Mesothelial cell of epicardium (in vitro differentiated cells): ENCODE measurements at regions not wholly inside any gene's neighbourhood (a gene's known extent, or its start where the extent isn't known, plus 50 kb on each side); places are given as distances from the start of the nearest gene placed in this dataset.
"Not testable (repeated sequence)": the region's sequence is repeated elsewhere in the genome, so short reads cannot be mapped to it uniquely, and the experiment has no call there.

Experiments used
- DNase-seq, 2 experiments: peaks; one replicate each; pipeline ENCODE4 v3.0.0; 2021; ENCODE audit warnings: low spot score in 2 of 2; ENCODE audit not compliant: unreplicated experiment in 2 of 2
- H3K27ac Mint-ChIP-seq: 2 replicates; pipeline ENCODE4 v1.8.0; 2021; ENCODE audit warnings: mixed read lengths
- H3K27me3 Mint-ChIP-seq: 2 replicates; pipeline ENCODE4 v1.8.0; 2021; ENCODE audit warnings: low read depth, mixed read lengths
- H3K36me3 Mint-ChIP-seq: 2 replicates; pipeline ENCODE4 v1.8.0; 2021; ENCODE audit warnings: mixed read lengths
- H3K4me1 Mint-ChIP-seq: 2 replicates; pipeline ENCODE4 v1.8.0; 2021; ENCODE audit warnings: mixed read lengths
- H3K4me3 Mint-ChIP-seq: 2 replicates; pipeline ENCODE4 v1.8.0; 2021; ENCODE audit warnings: mild to moderate bottlenecking, moderate library complexity, mixed read lengths
- H3K9me3 Mint-ChIP-seq: 2 replicates; pipeline ENCODE4 v1.8.0; 2021; ENCODE audit warnings: mixed read lengths
- TF ChIP-seq, protein P1 (sequence below): fragments of 200-600 bp; sonication (generic); IDR thresholded peaks from one replicate; pipeline ENCODE4 v1.5.0; 2021; ENCODE audit warnings: antibody characterized with exemption; ENCODE audit not compliant: unreplicated experiment

DNA sequence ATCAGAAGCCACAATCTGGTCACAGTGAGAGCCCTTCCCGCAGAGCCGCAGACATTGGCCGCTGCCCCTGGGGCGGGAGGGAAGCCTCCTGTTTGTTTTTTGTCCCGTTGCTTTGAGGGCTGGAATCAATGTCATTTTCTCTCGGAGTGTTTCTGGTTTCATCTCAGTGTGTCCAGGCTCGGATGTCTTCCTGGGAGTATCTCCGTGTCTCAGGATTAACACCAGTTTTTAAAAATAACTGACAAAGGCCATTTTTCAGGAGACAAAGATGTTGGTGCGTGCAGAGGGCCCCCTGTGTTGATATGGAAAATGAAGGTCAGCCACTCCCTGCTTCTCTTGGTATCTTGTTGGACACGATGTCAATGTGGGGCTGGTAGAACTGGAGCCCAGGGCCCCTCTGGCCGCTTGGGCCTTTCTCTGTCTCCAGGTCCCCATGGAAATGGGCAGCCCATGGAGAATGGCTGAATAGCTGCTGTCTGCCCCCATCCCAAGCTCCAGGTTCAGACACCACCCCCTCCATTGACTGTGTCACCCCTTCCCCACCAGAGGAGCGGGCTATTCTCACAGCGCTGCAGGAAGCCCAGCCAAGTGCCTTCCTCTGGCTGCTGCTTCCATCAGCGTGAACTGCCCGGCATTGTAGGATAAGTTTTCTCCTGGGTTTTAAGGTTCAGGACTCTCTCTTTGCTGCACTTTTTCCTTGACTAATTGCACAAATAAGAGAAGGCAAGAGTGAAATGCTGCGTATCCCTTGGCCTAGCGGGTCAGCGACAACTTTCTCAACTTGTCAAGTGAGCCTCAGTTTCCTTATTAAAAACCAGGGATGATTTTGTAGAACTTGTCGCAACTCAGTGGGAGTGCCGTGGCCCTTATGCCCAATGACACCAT lies 72.2 kb upstream of the METTL9 start:
- Mint-ChIP-seq H3K27ac (peak overlapping the region; percentile 15), H3K9me3 (no peaks in the 10 kb centered on the region), H3K36me3 (no peaks in the 10 kb centered on the region), H3K4me3 (no peak overlapping the region), H3K27me3 (no peaks in the 10 kb centered on the region), H3K4me1 (peaks cover 5% of the 10 kb centered on the region)
- DNase-seq: no peak
- TF ChIP-seq, protein P1, sequence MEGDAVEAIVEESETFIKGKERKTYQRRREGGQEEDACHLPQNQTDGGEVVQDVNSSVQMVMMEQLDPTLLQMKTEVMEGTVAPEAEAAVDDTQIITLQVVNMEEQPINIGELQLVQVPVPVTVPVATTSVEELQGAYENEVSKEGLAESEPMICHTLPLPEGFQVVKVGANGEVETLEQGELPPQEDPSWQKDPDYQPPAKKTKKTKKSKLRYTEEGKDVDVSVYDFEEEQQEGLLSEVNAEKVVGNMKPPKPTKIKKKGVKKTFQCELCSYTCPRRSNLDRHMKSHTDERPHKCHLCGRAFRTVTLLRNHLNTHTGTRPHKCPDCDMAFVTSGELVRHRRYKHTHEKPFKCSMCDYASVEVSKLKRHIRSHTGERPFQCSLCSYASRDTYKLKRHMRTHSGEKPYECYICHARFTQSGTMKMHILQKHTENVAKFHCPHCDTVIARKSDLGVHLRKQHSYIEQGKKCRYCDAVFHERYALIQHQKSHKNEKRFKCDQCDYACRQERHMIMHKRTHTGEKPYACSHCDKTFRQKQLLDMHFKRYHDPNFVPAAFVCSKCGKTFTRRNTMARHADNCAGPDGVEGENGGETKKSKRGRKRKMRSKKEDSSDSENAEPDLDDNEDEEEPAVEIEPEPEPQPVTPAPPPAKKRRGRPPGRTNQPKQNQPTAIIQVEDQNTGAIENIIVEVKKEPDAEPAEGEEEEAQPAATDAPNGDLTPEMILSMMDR: no peak

DNA sequence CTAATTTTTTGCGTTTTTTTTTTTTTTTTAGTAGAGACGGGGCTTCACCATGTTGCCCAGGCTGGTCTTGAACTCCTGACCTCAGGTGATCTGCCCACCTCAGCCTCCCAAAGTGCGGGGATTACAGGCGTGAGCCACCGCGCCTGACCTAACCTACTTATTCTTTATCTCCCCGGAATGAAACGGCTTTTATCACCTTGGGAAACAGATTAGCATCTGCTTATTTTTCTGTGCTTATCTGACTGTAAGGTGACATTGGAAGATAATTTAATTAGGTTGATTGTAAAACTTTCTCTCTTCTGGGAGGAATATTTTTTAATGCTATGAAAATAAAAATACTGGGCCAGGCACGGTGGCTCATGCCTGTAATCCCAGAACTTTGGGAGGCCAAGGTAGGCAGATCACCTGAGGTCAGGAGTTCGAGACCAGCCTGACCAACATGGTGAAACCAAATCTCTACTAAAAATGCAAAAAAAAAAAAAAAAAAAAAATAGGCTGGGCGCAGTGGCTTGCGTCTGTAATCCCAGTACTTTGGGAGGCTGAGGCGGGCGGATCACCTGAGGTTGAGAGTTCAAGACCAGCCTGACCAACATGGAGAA lies 70.2 kb upstream of the METTL9 start:
- DNase-seq, H3K9me3 Mint-ChIP-seq, H3K27ac Mint-ChIP-seq, H3K4me1 Mint-ChIP-seq, H3K4me3 Mint-ChIP-seq, H3K36me3 Mint-ChIP-seq, H3K27me3 Mint-ChIP-seq: not testable (repeated sequence)

DNA sequence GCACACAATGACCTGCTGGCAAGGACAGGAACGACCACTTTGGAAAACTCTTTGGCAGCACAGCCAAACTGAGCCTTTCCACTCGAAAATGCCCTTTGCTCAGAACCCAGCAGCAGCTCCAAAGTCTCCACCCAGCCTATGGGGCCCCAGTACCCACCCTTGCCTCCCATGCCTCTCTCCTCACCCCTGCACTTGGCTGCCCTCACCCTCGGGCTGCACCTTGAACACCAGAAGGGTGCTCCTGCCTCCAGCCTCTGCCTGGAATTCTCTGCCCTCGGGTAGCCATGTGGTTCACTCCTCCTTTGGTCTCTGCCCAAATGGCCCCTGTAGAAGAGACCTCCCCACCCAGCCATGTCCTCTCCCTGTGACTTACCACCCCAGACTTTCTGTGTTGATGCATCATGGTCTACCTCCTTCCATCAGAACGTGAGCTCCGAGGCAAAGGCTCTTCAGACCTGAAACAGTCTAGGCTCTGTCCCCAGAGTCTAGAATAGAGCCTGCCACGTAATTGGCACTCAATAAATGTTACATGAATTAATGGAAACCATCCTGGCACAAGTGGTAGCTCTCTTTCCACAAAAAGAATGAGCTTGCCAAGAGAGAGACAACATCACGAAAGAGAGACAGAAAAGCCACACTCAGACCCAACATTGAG lies 68.5 kb upstream of the METTL9 start:
- H3K9me3 Mint-ChIP-seq, H3K4me3 Mint-ChIP-seq, DNase-seq, H3K27ac Mint-ChIP-seq, H3K4me1 Mint-ChIP-seq, H3K36me3 Mint-ChIP-seq, H3K27me3 Mint-ChIP-seq: not testable (repeated sequence)

DNA sequence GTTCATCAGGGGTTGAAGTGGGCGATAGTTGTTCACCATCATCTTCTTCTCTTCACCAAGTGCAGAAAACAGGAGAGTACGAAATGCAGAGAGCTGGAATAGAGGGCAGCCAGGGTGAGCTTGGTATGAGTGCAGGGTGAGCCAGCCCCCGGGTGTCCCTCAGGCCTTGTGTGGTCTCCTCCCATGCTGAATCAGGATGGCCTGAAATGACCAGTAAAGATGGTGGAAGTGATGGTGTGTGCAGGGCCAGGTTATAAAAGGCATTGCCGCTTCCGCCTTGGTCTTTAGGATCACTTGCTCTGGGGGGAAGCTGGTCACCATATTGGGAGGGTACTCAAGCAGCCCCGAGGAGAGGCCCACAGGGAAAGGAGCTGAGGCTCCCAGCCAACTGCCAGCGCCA lies 66.4 kb upstream of the METTL9 start:
- H3K9me3 Mint-ChIP-seq, H3K27me3 Mint-ChIP-seq, H3K4me1 Mint-ChIP-seq, H3K36me3 Mint-ChIP-seq, DNase-seq, H3K27ac Mint-ChIP-seq, H3K4me3 Mint-ChIP-seq: not testable (repeated sequence)

DNA sequence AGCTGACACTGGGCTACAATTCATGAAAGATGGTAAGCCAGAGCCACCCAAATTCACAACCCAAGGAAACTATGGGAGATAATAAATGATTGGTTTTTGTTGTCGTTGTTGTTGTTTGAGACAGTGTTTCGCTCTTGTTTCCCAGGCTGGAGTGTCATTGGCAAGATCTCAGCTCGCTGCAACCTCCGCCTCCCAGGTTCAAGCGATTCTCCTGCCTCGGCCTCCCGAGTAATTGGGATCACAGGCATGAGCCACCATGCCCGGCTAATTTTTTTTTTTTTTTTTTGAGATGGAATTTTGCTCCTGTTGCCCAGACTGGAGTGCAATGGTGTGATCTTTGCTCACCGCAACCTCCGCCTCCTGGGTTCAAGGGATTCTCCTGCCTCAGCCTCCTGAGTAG lies 65.9 kb upstream of the METTL9 start:
- not testable (repeated sequence) for H3K4me3 Mint-ChIP-seq, H3K36me3 Mint-ChIP-seq, H3K27ac Mint-ChIP-seq, H3K4me1 Mint-ChIP-seq, H3K27me3 Mint-ChIP-seq, H3K9me3 Mint-ChIP-seq, DNase-seq

DNA sequence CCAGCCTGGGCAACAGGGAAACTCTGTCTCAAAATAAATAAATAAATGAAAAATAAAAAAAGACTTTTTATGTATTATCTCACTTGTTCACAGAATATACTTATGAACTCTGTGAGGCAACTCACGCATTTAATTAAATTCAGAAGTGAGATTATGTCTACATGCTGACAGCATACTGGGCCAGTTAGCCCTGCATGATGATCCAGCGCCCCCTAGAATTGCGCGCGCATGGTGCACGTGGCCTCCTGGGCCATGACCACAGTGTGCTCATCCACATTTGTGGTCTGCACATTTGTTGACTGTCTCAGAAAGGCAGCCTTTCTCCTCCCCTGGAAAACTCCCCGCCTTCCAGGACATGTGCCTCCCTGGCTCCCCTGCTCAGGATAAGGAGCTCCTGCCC lies 64.8 kb upstream of the METTL9 start:
- DNase-seq, H3K4me1 Mint-ChIP-seq: not testable (repeated sequence)

DNA sequence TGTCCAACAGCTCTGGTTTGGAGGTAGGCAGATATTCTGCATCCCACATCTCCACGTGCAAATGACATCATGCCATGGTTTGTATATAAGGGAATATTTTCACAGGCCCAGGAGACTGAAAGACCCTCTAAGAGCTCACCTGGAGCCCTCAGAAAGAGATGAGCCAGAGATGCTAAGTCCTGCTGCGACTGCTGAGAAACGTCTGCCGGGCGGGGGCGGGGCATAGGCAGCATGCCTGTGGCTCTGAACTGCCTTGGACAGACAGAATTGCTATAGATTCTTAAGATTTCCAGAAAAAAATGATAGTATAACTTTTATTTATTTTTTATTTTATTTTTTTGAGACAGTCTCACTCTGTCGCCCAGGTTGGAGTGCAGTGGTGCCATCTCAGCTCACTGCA lies 64.2 kb upstream of the METTL9 start:
- DNase-seq, H3K27ac Mint-ChIP-seq, H3K4me1 Mint-ChIP-seq, H3K36me3 Mint-ChIP-seq, H3K4me3 Mint-ChIP-seq, H3K9me3 Mint-ChIP-seq, H3K27me3 Mint-ChIP-seq: not testable (repeated sequence)

More for the DNA sequence above, 64.8 kb upstream of the METTL9 start:
- not testable (repeated sequence) for H3K36me3 Mint-ChIP-seq, H3K27ac Mint-ChIP-seq, H3K9me3 Mint-ChIP-seq, H3K4me3 Mint-ChIP-seq, H3K27me3 Mint-ChIP-seq

DNA sequence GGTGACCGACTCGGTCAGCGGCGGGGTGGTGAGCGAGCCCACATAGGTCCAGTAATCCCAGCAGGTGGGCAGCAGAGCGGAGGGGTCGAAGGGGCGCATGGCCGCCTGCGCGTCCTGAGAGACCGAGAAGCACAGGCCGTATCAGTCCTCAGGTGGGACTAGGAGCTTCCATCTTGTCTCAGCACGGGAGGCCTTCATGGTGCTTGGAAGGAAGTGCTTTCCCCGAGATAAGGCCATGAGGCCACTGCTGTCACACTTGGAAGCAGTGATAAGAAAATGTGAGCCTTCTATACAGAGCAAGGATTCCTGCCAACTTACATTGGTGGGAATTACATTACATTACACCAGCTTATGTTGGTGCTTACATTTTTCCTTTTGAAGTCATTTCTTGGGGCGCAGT lies 62.6 kb upstream of the METTL9 start:
- not testable (repeated sequence) for H3K27ac Mint-ChIP-seq, DNase-seq, H3K4me1 Mint-ChIP-seq, H3K27me3 Mint-ChIP-seq, H3K9me3 Mint-ChIP-seq, H3K36me3 Mint-ChIP-seq, H3K4me3 Mint-ChIP-seq

DNA sequence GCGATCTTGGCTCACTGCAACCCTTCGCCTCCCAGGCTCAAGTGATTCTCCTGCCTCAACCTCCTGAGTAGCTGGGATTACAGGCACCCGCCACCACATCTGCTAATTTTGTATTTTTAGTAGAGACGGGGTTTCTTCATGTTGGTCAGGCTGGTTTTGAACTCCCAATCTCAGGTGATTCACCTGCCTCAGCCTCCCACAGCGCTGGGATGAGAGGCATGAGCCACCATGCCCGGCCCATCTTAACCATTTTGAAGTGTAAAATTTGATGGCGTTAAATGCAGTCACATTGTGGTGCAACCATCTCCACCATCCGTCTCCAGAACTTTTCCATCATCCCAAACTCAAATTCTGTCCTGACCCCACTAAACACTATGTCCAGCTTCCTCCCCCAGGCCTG lies 61.8 kb upstream of the METTL9 start:
- not testable (repeated sequence) for H3K4me3 Mint-ChIP-seq, H3K36me3 Mint-ChIP-seq, H3K27ac Mint-ChIP-seq, H3K27me3 Mint-ChIP-seq, H3K9me3 Mint-ChIP-seq, H3K4me1 Mint-ChIP-seq, DNase-seq

DNA sequence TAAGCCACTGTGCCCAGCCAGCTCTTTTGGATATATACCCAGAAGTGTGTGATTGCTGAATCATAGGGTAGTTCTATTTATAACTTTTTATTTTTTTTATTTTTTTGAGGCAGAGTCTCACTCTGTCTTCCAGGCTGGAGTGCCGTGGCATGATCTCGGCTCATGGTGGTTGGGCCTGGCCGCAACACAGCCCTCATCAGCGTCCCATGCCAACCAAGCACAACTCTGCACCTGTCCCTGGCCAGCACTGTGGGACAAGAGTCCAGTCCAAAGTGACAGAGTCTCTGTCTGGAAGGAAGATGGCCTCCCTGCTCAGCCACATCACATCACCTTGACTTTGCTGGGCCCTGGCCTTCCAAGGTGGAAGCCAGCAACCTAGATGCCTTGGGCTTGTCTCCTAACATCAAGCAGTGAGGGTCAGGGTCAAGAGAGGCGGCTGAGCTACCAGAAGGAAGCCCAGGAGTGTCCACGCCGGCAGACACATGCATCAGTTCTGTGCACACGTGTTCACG lies 60.2 kb upstream of the METTL9 start:
- H3K4me3 Mint-ChIP-seq, H3K27me3 Mint-ChIP-seq, DNase-seq, H3K4me1 Mint-ChIP-seq, H3K36me3 Mint-ChIP-seq, H3K27ac Mint-ChIP-seq, H3K9me3 Mint-ChIP-seq: not testable (repeated sequence)

DNA sequence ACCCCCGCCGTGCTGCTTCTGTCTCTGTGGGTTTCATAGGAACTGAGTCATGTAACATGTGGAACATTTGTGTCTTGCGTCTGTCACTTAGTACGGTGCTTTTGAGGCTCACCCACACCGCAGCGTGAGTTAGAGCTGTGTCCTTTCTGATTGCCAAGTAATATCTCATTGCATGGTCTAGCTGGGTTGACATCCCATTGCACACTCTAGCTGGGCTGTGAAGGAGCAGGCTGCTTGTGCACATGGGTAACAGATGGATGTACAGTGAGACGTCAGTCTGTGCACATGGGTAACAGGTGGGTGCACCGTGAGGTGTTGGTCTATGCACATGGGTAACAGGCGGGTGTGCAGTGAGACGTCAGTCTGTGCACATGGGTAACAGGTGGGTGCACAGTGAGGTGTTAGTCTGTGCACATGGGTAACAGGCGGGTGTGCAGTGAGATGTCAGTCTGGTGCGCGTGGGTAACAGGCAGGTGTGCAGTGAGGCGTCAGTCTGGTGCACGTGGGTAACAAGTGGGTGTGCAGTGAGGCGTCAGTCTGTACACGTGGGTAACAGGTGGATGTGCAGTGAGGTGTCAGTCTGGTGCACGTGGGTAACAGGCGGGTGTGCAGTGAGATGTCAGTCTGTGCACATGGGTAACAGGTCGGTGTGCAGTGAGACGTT lies 58.5 kb upstream of the METTL9 start:
- H3K27ac Mint-ChIP-seq, H3K4me3 Mint-ChIP-seq, H3K4me1 Mint-ChIP-seq, H3K9me3 Mint-ChIP-seq, H3K27me3 Mint-ChIP-seq, DNase-seq, H3K36me3 Mint-ChIP-seq: not testable (repeated sequence)

DNA sequence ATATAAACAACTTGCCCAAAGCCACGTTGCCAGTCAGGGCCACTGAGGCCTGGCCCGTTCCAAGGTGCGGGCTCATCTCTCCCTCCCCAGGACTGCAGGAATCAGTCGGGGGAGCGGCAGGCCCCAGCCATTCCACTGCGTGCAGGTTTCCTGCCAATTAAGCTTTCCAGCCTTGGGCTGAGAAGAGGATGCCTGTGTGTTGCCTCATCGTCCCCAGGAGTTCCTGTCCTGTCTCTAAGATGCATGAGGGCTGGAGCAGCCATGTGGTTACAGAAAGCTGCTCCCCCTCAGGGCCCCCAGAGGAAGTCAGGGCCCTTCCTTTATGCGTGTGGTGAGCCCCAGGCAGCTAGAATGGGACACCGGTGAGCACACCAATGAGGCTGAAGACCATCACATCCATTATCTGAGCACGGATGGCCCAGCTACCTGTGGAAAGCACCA lies 57.7 kb upstream of the METTL9 start:
- H3K27ac Mint-ChIP-seq, H3K4me3 Mint-ChIP-seq, H3K4me1 Mint-ChIP-seq, H3K36me3 Mint-ChIP-seq, H3K9me3 Mint-ChIP-seq, DNase-seq, H3K27me3 Mint-ChIP-seq: not testable (repeated sequence)
